Activated CD8-positive, alpha-beta memory T cell treated with anti-CD3 and anti-CD28 coated beads, Interleukin-2, amount 50 U/mL, for 1 hour (primary cell): ENCODE measurements at regions not wholly inside any gene's neighbourhood (a gene's known extent, or its start where the extent isn't known, plus 50 kb on each side); places are given as distances from the start of the nearest gene placed in this dataset.
"Not testable (repeated sequence)": the region's sequence is repeated elsewhere in the genome, so short reads cannot be mapped to it uniquely, and the experiment has no call there.

Source experiments
- DNase-seq: peaks from one replicate; pipeline ENCODE4 v3.0.0-alpha.2; 2020; ENCODE audit errors: extremely low read depth

DNA sequence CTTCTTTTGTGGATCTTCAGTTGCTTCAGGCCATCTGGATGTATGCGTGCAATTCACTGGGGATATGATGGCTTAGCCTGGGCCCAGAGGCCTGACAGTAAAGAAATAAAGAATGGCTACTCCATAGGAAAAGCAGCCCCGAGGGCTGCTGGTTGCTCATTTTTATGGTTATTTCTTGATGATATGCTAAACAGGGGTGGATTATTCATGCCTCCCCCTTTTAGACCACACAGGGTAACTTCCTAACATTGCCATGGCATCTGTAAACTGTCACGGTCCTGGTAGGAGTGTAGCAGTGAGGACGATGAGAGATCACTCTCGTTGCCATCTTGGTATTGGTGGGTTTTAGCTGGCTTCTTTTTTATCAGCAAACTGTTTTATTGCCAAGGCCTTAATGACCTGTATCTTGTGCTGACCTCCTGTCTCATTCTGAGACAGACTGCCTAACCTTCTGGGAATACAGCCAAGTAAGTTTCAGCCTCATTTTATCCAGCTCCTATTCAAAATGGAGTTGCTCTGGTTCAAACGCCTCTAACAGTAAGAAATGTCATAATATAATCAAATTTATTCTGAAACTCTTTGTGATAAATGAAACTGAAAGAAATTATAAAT is 60.5 kb downstream of the DSEL start:
- DNase-seq = no peak

DNA sequence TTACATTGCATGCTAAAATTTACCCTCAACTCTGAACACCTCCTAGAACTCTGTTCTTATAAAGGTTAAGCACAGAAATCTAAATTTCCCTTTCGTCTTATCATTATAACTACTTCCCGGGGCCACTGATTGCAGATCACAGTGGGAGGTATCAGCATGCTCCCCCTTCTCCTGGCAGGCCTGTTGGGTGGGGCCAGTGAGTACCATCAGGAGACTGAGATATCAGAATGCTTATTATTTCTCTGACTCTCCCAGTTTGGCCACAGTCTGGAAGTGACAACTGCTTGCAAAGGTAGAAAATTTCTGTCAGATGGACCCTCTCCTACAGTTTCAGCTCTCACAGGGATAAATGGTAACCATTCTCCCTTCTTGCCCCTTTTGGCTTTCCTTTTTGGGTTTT is 62.6 kb downstream of the DSEL start:
- no peak for DNase-seq

DNA sequence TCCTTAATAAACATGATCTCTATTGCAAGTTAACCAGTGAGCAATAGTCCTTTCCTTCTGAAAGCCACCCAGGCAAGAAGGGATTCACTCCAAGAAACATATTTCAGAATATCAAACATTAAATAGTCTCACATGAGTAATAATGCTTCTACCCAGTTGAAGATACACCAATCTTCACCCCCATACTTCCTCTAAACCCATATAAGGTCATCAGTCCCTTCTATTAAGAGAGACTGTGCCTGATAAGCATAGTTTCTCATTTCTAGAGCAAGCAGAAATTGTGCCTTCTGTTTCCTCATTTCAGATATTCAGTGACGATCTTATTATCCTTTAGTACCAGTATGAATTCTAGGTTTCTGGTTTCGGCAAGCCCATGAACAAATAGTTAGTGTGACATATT is 64.6 kb downstream of the DSEL start:
- no peak for DNase-seq

DNA sequence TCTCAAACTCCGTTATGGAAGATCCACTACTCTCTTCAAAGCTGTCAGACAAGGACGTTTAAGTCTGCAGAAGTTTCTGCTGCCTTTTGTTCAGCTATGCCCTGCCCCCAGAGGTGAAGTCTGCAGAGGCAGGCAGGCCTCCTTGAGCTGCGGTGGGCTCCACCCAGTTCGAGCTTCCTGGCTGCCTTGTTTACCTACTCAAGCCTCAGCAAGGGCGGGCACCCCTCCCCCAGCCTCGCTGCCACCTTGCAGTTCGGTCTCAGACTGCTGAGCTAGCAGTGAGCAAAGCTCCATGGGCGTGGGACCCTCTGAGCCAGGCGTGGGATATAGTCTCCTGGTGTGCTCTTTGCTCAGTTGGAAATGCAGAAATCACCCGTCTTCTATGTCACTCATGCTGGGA is 65.4 kb downstream of the DSEL start:
- not testable (repeated sequence) for DNase-seq

DNA sequence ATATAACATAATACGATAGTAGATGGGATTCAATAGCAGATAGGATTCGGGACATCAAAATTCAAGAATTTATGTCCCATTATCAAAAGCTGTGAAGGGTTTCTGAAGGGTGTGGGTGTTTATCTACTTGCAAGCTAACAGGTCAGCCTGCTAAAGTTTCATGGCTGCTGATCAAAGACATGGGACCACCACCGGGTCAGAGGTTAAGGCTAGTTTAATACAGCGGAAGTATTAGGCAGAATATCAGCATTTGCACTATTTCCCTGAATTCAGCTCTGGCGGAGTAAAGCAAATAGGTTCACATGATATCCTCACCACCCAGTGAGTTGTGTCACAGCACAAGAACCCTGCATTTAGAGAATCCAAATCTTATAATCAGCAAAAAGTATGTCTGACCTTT is 82.5 kb downstream of the DSEL start:
- DNase-seq = no peak

DNA sequence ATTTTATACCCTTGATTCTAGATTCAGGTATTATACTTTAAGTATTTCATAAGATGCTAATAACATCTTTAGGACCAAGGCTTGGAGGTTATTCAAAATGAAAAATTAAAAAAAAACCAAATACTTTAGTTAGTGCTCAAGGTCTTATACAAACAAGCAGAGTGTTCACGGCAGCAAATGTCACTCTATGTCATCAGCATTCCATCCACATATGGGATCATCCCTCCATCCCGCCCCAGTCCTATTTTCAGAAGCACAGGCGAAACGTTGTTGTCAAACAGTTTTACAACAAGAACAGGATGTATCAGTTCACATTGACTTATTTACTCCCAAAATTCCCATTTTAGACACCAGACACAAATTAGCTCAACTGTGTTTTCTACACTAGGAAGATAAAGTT is 83.7 kb downstream of the DSEL start:
- DNase-seq = no peak

DNA sequence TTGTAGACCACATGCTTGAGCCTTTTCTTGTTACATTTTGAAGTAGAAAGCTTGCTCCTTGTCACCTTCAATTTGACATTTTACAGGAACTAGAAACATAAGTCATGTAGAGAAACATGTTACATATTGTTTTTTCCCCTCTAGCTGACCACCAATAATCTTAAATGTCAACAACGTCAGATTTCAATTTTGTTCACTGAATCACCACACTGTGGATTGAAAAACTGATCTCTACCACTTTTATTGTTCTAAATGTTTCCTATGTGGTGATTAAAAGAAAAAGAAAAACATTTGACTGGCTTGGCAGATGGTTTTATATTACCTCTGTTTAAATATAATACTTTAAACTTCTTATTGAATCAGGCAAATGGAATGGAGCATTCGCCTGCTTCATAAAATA is 87.7 kb downstream of the DSEL start:
- DNase-seq = no peak

DNA sequence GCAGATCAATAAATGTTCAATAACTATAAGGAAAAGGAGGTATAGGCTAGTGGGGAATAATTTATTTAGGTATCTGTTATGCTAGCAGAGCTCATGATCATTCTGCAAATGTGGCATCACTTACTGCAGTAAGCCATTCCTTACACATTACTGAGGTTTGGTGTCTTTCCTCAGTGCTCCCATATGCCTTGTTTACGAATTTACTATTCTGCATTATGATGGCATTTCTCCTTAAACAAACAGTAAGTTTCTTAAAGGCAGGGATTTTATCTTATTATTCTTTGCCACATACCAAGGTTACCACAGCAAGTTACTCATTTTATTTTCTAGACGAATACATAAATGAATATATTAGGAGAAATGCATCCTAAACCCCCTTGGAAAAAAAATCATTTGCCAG is 88.4 kb downstream of the DSEL start:
- no peak for DNase-seq

DNA sequence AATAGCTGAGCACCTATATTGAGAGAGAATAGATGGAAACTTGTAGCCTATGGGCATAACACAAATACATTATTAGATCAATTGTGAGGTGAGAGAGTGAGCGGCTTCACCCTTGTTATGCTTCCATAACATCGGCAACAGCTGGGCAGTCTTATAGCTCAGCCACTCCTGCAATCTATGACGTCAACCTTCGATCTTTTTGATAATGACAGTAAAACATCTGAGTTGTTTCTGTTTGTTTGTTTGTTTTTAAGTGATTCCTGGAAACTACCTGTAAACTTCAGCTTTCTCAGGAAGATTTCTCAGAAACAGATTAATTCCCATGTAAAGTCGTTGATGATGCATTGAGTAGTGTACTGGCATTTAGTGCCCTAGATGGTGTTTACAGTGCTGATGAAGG is 90.0 kb downstream of the DSEL start:
- no peak for DNase-seq

DNA sequence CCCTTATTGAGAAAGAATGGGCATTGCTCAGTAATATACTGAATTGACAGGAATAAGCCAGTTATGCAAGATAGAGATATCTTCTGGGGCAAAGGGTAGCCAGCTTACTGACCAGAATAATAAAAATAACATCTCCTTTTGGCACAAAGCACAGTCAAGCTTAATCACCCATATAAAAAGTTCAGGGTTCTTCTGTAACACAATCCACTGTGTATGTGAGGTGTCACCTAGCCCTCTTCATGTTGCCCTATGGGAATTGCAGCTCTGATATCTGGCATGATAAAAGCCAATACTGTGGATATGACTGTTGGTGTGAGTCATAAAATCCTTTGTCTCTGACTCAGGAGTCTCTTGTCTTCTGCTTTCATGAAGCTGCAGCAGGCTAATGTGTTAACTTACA is 90.8 kb downstream of the DSEL start:
- DNase-seq = no peak

DNA sequence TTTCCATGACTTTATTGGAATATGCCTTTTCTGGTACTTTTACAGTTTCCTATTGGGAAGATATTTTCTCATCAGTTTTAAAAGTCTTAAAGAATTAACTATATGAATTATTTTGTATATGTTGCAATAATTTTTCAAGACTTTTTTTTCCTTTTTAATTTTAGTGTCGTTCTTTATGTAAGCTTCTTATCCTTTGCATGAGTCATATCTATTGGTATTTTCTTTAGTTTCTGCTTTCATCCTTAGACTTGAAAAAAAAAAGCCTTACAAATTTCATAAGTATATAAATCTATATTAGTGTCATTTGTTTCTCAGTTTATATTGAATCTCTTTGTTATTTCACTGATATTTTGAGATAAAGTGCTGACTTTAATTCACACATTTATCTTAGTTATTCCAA is 94.9 kb downstream of the DSEL start:
- DNase-seq = no peak

DNA sequence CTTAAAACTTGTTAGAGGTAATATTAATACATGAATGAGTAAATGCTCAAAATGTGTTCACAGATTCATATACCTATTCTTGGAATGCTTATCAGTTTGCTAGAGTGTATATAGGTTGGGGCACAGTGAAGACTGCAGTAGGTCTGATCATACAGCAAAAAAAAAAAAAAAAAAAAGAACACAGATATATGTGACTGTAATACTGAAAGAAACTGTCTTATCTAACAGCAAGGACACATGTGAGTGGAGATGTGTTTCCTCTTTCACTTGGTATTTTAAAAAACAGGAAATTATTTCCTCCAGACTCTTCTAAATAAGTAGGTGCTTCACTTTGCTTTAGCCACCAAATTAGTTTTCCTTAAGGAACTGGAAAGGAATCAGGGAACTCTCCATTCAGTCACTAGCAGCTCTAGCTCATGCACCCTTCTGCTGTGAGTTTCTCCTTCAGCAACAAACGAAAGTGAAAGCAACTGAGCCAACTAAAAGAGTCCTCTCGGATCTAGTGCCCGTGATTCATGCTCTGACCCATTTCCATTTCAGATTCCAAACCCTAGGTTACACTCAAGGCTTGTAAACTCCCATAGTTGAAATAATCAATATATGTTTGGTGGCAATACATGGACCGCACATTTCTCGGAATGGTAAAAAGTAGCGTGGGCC is 98.5 kb downstream of the DSEL start:
- DNase-seq = no peak

DNA sequence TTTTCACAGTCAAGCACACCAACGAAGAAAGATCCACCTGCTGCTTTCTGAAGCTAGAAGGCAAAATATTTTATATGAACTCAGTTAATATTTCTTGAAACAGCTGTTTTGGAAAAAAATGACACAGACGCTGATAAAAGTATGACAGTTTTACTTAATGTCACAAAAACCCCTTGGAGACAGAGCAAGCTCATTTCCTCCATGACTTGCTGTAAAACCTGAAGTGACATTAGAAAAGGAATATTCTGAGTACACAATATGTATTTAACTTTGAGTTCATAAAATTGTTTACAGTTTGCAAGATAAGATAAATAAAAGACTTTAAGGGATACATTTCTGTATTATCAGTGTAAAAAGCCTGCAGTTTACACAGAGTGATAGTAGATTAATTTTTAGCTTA is 105.4 kb downstream of the DSEL start:
- no peak for DNase-seq

DNA sequence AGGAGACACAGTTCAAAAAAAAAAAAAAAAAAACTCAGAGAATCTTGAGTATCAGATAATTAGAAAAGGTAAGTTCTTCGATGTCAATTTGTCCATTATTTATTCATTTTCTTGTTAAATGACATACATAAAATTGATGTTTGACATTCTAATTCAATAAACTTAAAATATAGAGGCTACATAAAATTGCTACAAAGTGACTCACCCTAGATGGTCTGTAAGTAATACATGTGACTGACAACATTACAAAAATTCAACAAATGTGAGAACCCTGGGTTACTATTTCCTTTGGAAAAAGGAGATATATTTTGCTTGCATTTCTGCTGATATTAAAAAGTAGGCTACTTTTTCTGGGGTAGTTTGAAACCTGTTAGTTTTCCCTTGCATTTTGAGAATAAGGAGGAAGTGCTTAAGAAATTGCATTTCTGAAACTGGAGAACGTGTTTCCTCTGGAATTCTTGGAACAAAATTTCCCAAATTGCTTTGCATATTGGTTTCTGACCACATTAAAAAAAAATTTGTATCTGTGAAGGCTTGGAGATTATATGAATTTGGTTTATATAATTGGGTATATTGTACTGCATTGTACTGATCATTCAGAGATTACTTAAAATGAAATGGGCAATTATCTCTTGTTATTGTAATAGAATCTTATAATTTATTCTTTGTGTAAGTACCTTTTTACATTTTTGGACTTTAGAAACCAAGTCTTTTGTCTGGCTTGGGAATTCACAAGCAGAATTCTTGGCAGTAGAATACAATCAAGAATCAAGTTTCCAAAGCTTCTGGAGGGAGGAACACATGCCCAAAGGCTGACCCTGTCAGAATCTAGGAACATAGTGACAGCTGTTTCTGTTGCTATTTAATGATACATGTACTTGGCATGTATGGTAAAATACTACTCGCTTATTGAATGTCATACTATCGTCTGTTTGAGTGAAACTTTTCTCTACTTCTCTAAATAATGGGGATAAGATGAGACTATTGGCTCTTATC is 106.1 kb downstream of the DSEL start:
- no peak for DNase-seq

DNA sequence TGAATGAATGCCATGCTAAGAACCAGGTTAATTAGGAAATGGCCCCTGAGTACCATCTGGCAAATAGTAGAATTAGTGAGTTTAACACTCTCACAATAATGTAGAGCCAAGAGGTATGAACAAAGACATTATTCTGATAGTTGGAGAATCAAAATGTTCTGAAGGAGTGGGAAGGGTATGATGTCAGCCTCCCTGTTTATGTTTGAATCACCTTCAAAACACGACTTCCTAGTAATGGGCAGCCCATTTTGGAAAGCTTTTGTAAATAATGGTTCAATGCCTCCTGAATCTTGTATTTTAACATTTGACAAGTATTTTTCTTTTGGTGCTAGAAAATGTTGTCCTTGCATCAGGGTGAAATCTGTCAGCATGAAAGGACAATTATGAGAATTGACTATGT is 108.3 kb downstream of the DSEL start:
- no peak for DNase-seq

DNA sequence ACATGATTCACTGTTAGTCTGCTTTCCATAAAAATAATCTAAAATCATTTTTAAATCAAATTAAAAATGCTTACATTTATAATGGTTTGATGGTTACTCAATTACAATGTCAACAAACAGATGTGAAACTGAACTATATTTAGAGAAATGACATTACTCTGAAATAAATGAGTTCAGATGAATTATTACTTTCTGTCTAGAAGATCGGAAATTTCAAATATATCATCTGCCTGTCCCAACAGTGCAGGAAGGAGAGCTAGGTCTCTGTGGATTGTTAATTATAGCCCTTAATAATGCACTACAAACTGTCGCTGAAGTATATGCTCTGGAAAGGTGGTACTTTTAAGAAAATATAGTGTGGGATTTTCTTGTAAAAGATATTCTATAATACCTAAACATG is 109.8 kb downstream of the DSEL start:
- no peak for DNase-seq

DNA sequence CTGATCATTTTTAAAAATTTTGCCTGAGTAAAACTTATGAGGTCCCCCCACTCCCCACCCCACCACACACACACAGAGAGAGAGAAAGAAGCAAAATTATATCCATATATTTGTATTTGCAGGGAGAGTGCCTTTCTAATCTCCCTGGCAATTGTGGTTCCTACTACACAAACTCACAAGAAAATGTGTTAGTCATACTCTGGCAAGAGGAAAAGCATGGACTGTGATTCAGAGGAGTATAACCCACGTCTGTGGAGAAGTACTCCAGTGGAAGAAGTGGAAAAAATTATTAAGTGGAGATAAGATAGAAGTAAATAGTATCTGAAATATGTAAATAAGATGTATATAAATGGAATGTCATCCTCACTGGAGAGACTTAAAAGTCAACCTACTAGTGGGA is 114.0 kb downstream of the DSEL start:
- DNase-seq = no peak

DNA sequence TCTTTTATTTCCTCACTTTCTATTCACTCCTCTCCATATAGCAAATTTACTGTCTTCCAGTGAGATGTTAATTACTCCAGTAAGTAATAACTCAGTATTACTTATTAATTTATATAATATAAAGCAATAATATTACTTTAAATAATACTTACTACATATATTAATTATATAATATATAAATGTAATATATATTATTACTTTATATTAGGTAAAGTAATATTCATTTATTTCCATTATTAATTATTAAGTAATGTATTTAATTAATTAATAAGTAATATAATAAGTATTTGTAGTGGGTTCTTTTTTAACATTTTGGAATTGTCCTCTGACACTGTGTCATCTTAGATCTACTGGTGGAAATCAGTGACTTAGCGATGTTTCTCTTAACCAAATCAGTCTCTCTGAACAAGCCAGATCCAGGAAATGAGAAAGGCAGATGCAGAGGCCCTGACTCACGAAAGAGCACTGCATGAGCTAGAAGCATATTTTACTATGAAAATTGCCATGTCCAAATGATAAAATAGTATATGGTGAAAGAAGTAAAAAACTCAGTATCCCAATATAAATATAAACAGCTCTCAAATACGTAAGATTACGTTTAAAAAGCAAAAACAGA is 115.9 kb downstream of the DSEL start:
- DNase-seq = no peak

DNA sequence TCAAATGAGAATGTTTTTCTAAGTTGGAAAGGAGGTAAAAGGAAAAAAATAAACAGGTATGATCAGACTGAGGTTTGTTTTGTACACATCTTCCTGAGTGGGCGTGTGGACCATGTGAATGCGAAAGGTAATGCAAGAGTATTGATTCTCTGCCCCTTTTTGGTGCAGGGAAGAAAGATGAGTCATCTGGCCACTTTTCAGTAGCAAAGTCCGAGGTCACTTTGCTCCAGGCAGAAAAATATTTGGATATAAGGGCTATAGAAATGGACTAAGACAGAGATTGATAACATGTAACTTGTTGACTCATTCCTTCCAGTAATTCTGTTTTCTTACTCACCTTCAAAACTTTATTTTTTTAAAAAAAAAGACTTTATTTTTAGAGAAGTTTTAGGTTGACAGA is 130.5 kb downstream of the DSEL start:
- DNase-seq = no peak

DNA sequence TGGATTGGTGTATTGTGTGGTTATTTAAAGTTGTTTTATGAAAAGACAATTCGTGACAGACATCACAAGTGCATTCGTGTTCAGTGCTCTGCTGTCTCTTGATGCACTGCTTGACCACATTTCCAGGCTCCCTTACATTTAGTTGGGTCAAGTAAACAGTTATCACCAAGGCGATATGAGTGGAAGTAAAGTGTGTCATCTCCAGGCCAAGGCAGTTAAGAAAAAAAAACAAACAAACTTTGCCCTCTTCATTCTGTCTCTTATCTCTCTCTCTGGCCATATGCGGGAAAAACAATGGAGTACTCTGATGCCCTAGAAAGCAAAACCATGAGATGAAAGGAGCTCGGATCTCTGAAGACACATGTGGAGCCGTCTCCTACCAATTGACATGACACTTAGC is 131.1 kb downstream of the DSEL start:
- no peak for DNase-seq

DNA sequence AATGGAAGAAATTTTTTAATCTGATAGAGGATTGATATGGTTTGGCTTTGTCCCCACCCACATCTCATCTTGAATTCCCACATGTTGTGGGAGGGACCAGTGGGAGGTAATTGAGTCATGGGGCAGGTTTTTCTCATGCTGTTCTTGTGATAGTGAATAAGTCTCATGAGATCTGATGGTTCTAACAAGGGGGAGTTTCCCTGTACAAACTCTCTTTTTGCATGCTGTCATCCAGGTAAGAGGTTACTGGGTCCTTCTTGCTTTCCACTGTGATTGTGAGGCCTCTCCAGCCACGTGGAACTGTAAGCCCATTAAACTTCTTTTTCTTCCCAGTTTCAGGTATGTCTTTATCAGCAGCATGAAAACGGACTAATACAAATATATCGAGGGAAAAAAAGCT is 132.5 kb downstream of the DSEL start:
- not testable (repeated sequence) for DNase-seq

DNA sequence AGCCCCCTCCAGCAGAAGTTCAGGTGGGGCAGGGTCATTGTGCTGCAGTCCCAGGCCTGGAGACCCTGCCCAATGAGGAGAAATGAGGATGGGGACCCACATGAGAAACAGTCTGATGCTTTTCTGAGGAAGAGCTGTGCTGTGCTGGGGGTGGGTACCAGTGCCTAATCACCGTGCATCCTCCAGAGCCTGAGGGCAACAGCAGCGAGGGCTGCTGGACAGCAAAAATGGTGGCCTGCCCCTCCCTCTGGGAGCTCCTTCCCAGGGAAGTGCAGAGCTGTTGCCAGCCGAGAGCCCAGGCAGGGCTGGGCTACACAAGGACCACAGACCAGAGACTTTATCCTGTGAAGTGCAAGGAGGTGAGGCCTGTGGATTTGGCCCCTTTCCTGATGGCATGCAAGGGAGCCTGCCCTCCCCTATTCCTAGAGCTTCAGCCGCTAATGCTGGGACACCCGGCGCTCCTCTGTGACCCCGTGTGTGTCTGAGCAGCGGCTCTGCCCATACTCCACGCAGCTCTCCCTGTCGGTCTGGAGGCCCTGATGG is 134.8 kb downstream of the DSEL start:
- DNase-seq = no peak
